CD4-positive, alpha-beta T cell (primary cell): ENCODE measurements at regions not wholly inside any gene's neighbourhood (a gene's known extent, or its start where the extent isn't known, plus 50 kb on each side); places are given as distances from the start of the nearest gene placed in this dataset.

ENCODE experiments used
- ATAC-seq: fragments of 200-7000 bp; cut with Tn5 transposase; one replicate; pipeline ENCODE4 v1.10.0; 2022; ENCODE audit warnings: mild to moderate bottlenecking; ENCODE audit not compliant: poor library complexity
- CTCF ChIA-PET: fragments of 350-600 bp; sonication (Branson Sonifier 250); formaldehyde crosslinking; loops from one replicate; lab custom pipeline; 2021; ENCODE audit warnings: antibody characterized with exemption, inconsistent platforms; lab: Charles Lee
- POLR2A ChIA-PET: fragments of 350-600 bp; sonication (Branson Sonifier 250); formaldehyde crosslinking; loops from one replicate; lab custom pipeline; 2021; ENCODE audit warnings: antibody characterized with exemption, inconsistent platforms; lab: Charles Lee
- DNase-seq, 14 experiments: peaks; one replicate each; pipeline ENCODE4 v3.0.0-alpha.2; 2013 to 2020; ENCODE audit warnings: mixed read lengths in 2 of 14
- H3K27ac ChIP-seq, 2 donors: one replicate each; pipeline versions ENCODE4 v1.5.1 to v1.7.0; 2013; ENCODE audit warnings: low read length in 2 of 2, low read depth in 1 of 2, mild to moderate bottlenecking in 1 of 2
- H3K27me3 ChIP-seq, 2 experiments: 1 replicate in 1 of 2; 2 replicates in 1 of 2; pipeline versions ENCODE4 v1.6.1 to v1.7.0; 2013; ENCODE audit warnings: low read length in 2 of 2, control low read depth in 1 of 2, mild to moderate bottlenecking in 1 of 2, moderate library complexity in 1 of 2; ENCODE audit not compliant: insufficient read depth in 2 of 2, control insufficient read depth in 1 of 2
- H3K36me3 ChIP-seq: one replicate; pipeline ENCODE4 v1.6.1; 2013; ENCODE audit warnings: low read length, control low read depth; ENCODE audit not compliant: insufficient read depth
- H3K4me1 ChIP-seq: one replicate; pipeline ENCODE4 v1.6.1; 2013; ENCODE audit warnings: low read length, control low read depth; ENCODE audit not compliant: insufficient read depth
- H3K4me3 ChIP-seq: one replicate; pipeline ENCODE4 v1.5.1; 2013; ENCODE audit warnings: mild to moderate bottlenecking, low read length, moderate library complexity
- H3K9me3 ChIP-seq, 2 experiments: 1 replicate in 1 of 2; 2 replicates in 1 of 2; pipeline versions ENCODE4 v1.6.1 to v1.7.0; 2013; ENCODE audit warnings: low read length in 2 of 2, mild to moderate bottlenecking in 2 of 2, control low read depth in 1 of 2, moderate library complexity in 1 of 2; ENCODE audit not compliant: control insufficient read depth in 1 of 2, insufficient read depth in 1 of 2
- H3K27ac Mint-ChIP-seq: one replicate; pipeline ENCODE4 v1.8.0; 2020; ENCODE audit warnings: mixed read lengths
- H3K27me3 Mint-ChIP-seq: one replicate; pipeline ENCODE4 v1.8.0; 2021; ENCODE audit warnings: mixed read lengths
- H3K36me3 Mint-ChIP-seq: one replicate; pipeline ENCODE4 v1.8.0; 2021; ENCODE audit warnings: low read depth, mixed read lengths
- H3K4me1 Mint-ChIP-seq: one replicate; pipeline ENCODE4 v1.8.0; 2021; ENCODE audit warnings: low read depth, mixed read lengths
- H3K4me3 Mint-ChIP-seq: one replicate; pipeline ENCODE4 v1.8.0; 2020; ENCODE audit warnings: mild to moderate bottlenecking, mixed read lengths
- H3K9me3 Mint-ChIP-seq: one replicate; pipeline ENCODE4 v1.8.0; 2020; ENCODE audit warnings: mixed read lengths
- intact Hi-C, 2 experiments: fragments of 100-400 bp; cut with DNase I in 1 of 2; cut with micrococcal nuclease in 1 of 2; formaldehyde crosslinking; loops; one replicate each; pipeline versions ENCODE4 v1.15.1 to v1.9.0; 2023 to 2025; cut with DNase I, micrococcal nuclease
- TF ChIP-seq, protein P1 (sequence below): fragments of 200-600 bp; IDR thresholded peaks from one replicate; pipeline ENCODE4 v1.8.0; 2022; ENCODE audit warnings: antibody characterized with exemption, mild to moderate bottlenecking

DNA sequence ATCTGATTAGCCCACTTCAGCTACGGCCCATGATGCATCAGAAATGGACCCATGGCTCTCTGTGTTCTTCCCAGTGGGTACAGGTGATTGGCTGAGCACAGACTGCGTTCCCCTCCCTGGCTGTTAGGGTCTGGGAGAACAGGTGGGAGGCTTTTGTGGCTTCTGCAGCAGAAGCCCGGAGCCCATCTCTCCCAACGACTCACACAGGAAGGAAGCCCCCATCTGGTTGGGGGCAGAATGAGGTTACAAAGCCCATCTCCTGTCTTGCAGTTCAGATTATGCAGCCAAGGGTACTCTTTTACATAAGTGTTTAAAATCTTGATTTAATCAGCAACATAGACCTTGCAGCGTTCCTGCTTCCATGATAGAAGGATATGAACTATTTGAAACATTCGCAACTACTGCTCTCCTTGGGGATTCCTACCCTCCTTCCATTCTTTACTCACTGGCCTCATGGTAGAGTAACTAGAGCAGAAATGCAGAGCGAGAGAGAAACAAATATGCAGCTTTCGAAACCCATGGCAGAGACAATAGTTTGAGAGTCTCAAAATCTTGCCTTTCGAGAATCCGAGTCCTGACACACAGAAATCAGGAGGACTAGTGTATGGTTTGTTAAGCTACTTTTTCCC is 291.3 kb downstream of the TLE3 start:
- intact Hi-C loops = no loop called here
- H3K27ac ChIP-seq = no peak overlapping the region
- CTCF ChIA-PET = no interaction called here
- peaks cover 7% of the 10 kb centered on the region for H3K4me1 ChIP-seq
- Mint-ChIP-seq H3K4me3 (no peak overlapping the region), H3K36me3 (no peaks in the 10 kb centered on the region), H3K4me1 (peaks cover 5% of the 10 kb centered on the region), H3K27me3 (peaks cover 8% of the 10 kb centered on the region), H3K27ac (no peak overlapping the region), H3K9me3 (no peaks in the 10 kb centered on the region)
- H3K27me3 ChIP-seq = no peaks in the 10 kb centered on the region
- no peak overlapping the region for H3K4me3 ChIP-seq
- H3K36me3 ChIP-seq = no peaks in the 10 kb centered on the region
- TF ChIP-seq, protein P1, sequence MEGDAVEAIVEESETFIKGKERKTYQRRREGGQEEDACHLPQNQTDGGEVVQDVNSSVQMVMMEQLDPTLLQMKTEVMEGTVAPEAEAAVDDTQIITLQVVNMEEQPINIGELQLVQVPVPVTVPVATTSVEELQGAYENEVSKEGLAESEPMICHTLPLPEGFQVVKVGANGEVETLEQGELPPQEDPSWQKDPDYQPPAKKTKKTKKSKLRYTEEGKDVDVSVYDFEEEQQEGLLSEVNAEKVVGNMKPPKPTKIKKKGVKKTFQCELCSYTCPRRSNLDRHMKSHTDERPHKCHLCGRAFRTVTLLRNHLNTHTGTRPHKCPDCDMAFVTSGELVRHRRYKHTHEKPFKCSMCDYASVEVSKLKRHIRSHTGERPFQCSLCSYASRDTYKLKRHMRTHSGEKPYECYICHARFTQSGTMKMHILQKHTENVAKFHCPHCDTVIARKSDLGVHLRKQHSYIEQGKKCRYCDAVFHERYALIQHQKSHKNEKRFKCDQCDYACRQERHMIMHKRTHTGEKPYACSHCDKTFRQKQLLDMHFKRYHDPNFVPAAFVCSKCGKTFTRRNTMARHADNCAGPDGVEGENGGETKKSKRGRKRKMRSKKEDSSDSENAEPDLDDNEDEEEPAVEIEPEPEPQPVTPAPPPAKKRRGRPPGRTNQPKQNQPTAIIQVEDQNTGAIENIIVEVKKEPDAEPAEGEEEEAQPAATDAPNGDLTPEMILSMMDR = no peak
- ATAC-seq = no peak
- H3K9me3 ChIP-seq = no peaks in the 10 kb centered on the region
- DNase-seq = no peak
- POLR2A ChIA-PET = no interaction called here

DNA sequence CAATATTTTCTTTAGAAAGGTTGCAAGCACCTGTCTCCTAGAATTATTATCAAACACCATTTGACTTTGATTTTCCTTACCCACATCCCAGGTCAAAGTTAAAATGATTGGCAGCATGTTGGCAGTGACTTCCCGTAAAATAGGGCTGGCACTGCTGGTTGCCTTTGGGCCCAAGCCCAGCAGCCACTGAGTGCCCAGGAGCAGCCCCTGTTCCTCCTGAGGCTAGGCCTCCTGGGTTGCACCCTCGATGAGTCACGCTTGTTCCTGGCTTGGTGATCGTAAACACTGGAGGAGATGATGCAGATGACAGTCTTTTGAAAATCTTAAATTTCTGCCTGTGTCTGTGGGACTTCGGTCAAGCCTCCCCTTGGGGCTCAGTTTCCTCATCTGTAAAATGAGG is 290.0 kb downstream of the TLE3 start:
- Histone ChIP-seq H3K27ac (no peak overlapping the region), H3K4me3 (no peak overlapping the region), H3K4me1 (peaks cover 7% of the 10 kb centered on the region), H3K36me3 (no peaks in the 10 kb centered on the region), H3K9me3 (no peaks in the 10 kb centered on the region), H3K27me3 (no peaks in the 10 kb centered on the region)
- intact Hi-C loops = no loop called here
- ChIA-PET CTCF (no interaction called here), POLR2A (no interaction called here)
- Mint-ChIP-seq H3K4me3 (no peak overlapping the region), H3K4me1 (peaks cover 5% of the 10 kb centered on the region), H3K27me3 (peaks cover 8% of the 10 kb centered on the region), H3K36me3 (no peaks in the 10 kb centered on the region), H3K27ac (no peak overlapping the region), H3K9me3 (no peaks in the 10 kb centered on the region)
- peak in 4 of 14 experiments; percentile 4 to 53 (median 28) for DNase-seq
- ATAC-seq = no peak
- TF ChIP-seq, protein P1 = no peak

DNA sequence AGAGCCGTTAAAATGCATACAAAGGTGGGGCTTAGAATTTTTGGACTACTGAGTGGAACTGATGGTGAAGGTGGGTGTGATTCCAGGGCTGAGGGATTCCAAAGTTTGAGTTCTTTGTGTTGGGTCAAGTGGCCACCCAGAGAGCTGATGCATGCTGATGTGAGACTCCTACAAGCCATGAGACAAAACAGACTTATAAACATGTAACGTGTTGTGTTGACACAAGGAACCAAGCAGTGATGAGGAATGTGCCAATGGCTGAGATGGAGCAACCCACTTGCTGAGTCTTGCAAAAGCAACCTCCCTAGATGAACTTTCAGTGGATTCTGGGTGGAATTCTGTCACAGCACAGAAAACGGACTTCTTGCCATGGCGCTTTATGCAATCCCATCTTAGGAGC is 289.0 kb downstream of the TLE3 start:
- Histone ChIP-seq H3K36me3 (no peaks in the 10 kb centered on the region), H3K4me1 (peaks cover 7% of the 10 kb centered on the region), H3K4me3 (no peak overlapping the region), H3K27me3 (no peaks in the 10 kb centered on the region), H3K9me3 (no peaks in the 10 kb centered on the region), H3K27ac (no peak overlapping the region)
- peaks cover 5% of the 10 kb centered on the region for H3K4me1 Mint-ChIP-seq
- H3K36me3 Mint-ChIP-seq = no peaks in the 10 kb centered on the region
- no peak overlapping the region for H3K4me3 Mint-ChIP-seq
- intact Hi-C loops = no loop called here
- DNase-seq = no peak
- ChIA-PET CTCF (no interaction called here), POLR2A (no interaction called here)
- no peaks in the 10 kb centered on the region for H3K9me3 Mint-ChIP-seq
- peaks cover 8% of the 10 kb centered on the region for H3K27me3 Mint-ChIP-seq
- TF ChIP-seq, protein P1 = no peak
- H3K27ac Mint-ChIP-seq = no peak overlapping the region
- no peak for ATAC-seq
